Heart right ventricle (tissue), 16 donors: ENCODE measurements at regions not wholly inside any gene's neighbourhood (a gene's known extent, or its start where the extent isn't known, plus 50 kb on each side); places are given as distances from the start of the nearest gene placed in this dataset.

Experiments
- ATAC-seq, 8 donors: fragments of 200-7000 bp; cut with Tn5 transposase; one replicate each; pipeline ENCODE4 v1.9.1; 2020; ENCODE audit warnings: mild to moderate bottlenecking in 8 of 8, moderate library complexity in 8 of 8, moderate number of reproducible peaks in 1 of 8
- DNase-seq, 2 donors: peaks; one replicate each; pipeline ENCODE4 v3.0.0-alpha.2; 2020
- H3K27ac ChIP-seq, 10 donors: fragments of 200-600 bp; sonication (generic) in 2 of 10; one replicate each; pipeline versions ENCODE4 v1.5.0 to v1.8.0; 2020 to 2022; ENCODE audit warnings: mild to moderate bottlenecking in 3 of 10
- H3K27me3 ChIP-seq, 7 donors: fragments of 200-600 bp; one replicate each; pipeline ENCODE4 v1.8.0; 2021 to 2022; ENCODE audit warnings: mild to moderate bottlenecking in 2 of 7
- H3K36me3 ChIP-seq, 9 donors: fragments of 200-600 bp; sonication (generic) in 1 of 9; one replicate each; pipeline versions ENCODE4 v1.5.0 to v1.8.0; 2020 to 2022; ENCODE audit warnings: mild to moderate bottlenecking in 2 of 9
- H3K4me1 ChIP-seq, 9 donors: fragments of 200-600 bp; sonication (generic) in 1 of 9; one replicate each; pipeline versions ENCODE4 v1.5.0 to v1.8.0; 2020 to 2022; ENCODE audit warnings: mild to moderate bottlenecking in 4 of 9
- H3K4me3 ChIP-seq, 10 donors: fragments of 200-600 bp; sonication (generic) in 2 of 10; one replicate each; pipeline versions ENCODE4 v1.5.0 to v1.8.0; 2020 to 2022; ENCODE audit warnings: mild to moderate bottlenecking in 7 of 10, moderate library complexity in 2 of 10
- H3K9me3 ChIP-seq, 11 donors: fragments of 200-600 bp in 10 of 11; sonication (generic) in 2 of 11; one replicate each; pipeline versions ENCODE4 v1.5.0 to v1.8.0; 2013 to 2022; ENCODE audit warnings: mild to moderate bottlenecking in 2 of 11, control low read depth in 1 of 11, moderate library complexity in 1 of 11
- CTCF ChIP-seq, 9 donors: fragments of 200-600 bp; sonication (generic) in 2 of 9; IDR thresholded peaks; one replicate each; pipeline versions ENCODE4 v1.5.0 to v1.8.0; 2021 to 2022; ENCODE audit warnings: antibody characterized with exemption in 9 of 9, mild to moderate bottlenecking in 5 of 9, moderate library complexity in 1 of 9
- WGBS, 2 donors: extraction: QIAGEN DNeasy Blood & Tissue Kit; methylation state at CpG; one replicate each; pipeline ENCODE4 v1.1.7; 2013; ENCODE audit warnings: inconsistent platforms in 1 of 2; 5-methylcytosine and 5-hydroxymethylcytosine counted together
- intact Hi-C, 10 donors: fragments of 100-400 bp; cut with DNase I; formaldehyde crosslinking; loops; one replicate each; pipeline versions ENCODE4 v1.11.1 to v1.14.2; 2022
- donor health status: Arrhythmogenic right ventricular cardiomyopathy.
- donor health status: ischemic (EF 13 %, LVEDD 7.1; RV severe dilation, severe dysfunction).
- donor health status: healthy with polysubstance abuse.
- donor health status: DM: no; HTN: yes; CAD: no.
- donor health status: DM: no; HTN: no; CAD: no.
- donor health status: ischemic (EF 25% LVEDD 6.9; RV normal size, moderate dysfunction).
- donor health status: ischemic (EF 25% LVEDD 5.7; RV mildly dilated, moderate dysfunction).
- donor health status: healthy.
- donor health status: DM: yes; HTN: yes; CAD: no.
- donor health status: Ischemic cardiomyopathy.
- donor health status: ischemic (EF 35%, LVEDD 5.7; RV mildly dilated, moderate dysfunction).
- donor health status: nonischemic (EF 11% LVEDD 7.7; RV severe dilation, severe dysfunction).
- donor health status: DM: yes; HTN: yes; CAD: no.
- donor health status: PGD.
- donor health status: ischemic (EF 29% LVEDD 5.4; RV normal size, mild dysfunction).
- donor health status: nonischemic (EF 23%, LVEDD 6.1; RV moderate dilation, normal function).

DNA sequence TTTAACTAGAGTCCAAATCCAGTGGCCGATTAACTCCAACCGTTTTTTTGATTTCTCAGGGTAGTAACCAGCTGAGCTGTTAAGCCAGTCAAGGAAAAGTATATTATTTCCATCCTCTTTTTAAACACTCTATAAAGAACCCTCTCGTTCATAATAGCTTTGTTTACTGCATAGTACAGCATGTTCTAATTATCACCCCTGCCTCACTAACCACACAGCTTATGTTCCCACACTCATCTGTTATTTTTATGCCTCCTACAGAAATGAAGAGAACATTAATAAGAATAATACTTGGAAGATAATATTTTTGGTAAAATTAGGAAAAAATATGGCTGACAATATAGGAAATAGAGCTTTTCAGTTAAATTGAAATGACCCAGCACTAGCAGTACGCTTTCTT lies 2132.8 kb upstream of the CELF4 start:
- Histone ChIP-seq H3K9me3 (no peaks in the 10 kb centered on the region), H3K4me3 (no peak overlapping the region), H3K36me3 (no peaks in the 10 kb centered on the region), H3K27me3 (no peaks in the 10 kb centered on the region), H3K4me1 (no peaks in the 10 kb centered on the region), H3K27ac (no peak overlapping the region)
- no peak for ATAC-seq
- 91 to 95% methylated on average over 4 of the region's 4 CpGs for WGBS, 2 donors
- TF ChIP-seq CTCF (IDR thresholded peaks at IDR 0.05): no peak
- intact Hi-C loops: no loop called here
- no peak for DNase-seq

- intact Hi-C loops: no loop called here
- H3K4me1 ChIP-seq: no peaks in the 10 kb centered on the region
- H3K36me3 ChIP-seq: no peaks in the 10 kb centered on the region
- H3K27me3 ChIP-seq: no peaks in the 10 kb centered on the region
- no peaks in the 10 kb centered on the region for H3K9me3 ChIP-seq
- H3K4me3 ChIP-seq: no peak overlapping the region
- ATAC-seq (no peak), DNase-seq (no peak)
- no peak overlapping the region for H3K27ac ChIP-seq
- WGBS, 2 donors: 87 to 96% methylated on average over 1 of the region's 1 CpG
- TF ChIP-seq CTCF (IDR thresholded peaks at IDR 0.05): no peak
Measured at GRCh38 chr18:39693359-39693758, 2127.8 kb upstream of the CELF4 start.

GRCh38 chr18:39692367-39693015 lies 2126.9 kb upstream of the CELF4 start:
- TF ChIP-seq CTCF (IDR thresholded peaks at IDR 0.05): no peak
- H3K36me3 ChIP-seq: no peaks in the 10 kb centered on the region

GRCh38 chr18:39685303-39685902 lies 2119.8 kb upstream of the CELF4 start:
- Histone ChIP-seq H3K4me3 (no peak overlapping the region), H3K4me1 (no peaks in the 10 kb centered on the region), H3K9me3 (no peaks in the 10 kb centered on the region), H3K27ac (no peak overlapping the region), H3K36me3 (no peaks in the 10 kb centered on the region), H3K27me3 (no peaks in the 10 kb centered on the region)
- intact Hi-C loops: no loop called here
- WGBS, 2 donors: 40 to 51% methylated on average over 4 of the region's 4 CpGs
- DNase-seq (no peak), ATAC-seq (no peak)
- TF ChIP-seq CTCF (IDR thresholded peaks at IDR 0.05): no peak

More at GRCh38 chr18:39692367-39693015, 2126.9 kb upstream of the CELF4 start:
- H3K9me3 ChIP-seq: no peaks in the 10 kb centered on the region
- H3K4me1 ChIP-seq: no peaks in the 10 kb centered on the region
- H3K27ac ChIP-seq: no peak overlapping the region
- H3K27me3 ChIP-seq: no peaks in the 10 kb centered on the region
- DNase-seq: no peak
- H3K4me3 ChIP-seq: no peak overlapping the region
- 77 to 85% methylated on average over 2 of the region's 2 CpGs for WGBS, 2 donors
- ATAC-seq: no peak
- intact Hi-C loops: no loop called here
